T-helper 2 cell treated with Interferon-gamma antibody and Interleukin-4, amounts not matched to agents 5 μg/mL and 100 μg/mL, for 36 hours (primary cell): ENCODE measurements at regions not wholly inside any gene's neighbourhood (a gene's known extent, or its start where the extent isn't known, plus 50 kb on each side); places are given as distances from the start of the nearest gene placed in this dataset.
A peak's percentile ranks its signal among the peaks of the same experiment; 100 is the strongest.
"Not testable (repeated sequence)": the region's sequence is repeated elsewhere in the genome, so short reads cannot be mapped to it uniquely, and the experiment has no call there.

Source experiments
- DNase-seq: peaks from one replicate; pipeline ENCODE4 v3.0.0; 2021; ENCODE audit warnings: low spot score
- H3K27ac Mint-ChIP-seq: one replicate; pipeline ENCODE4 v1.8.0; 2021; ENCODE audit warnings: mild to moderate bottlenecking, mixed read lengths
- H3K27me3 Mint-ChIP-seq: one replicate; pipeline ENCODE4 v1.8.0; 2021; ENCODE audit warnings: low read depth, mixed read lengths
- H3K36me3 Mint-ChIP-seq: one replicate; pipeline ENCODE4 v1.8.0; 2021; ENCODE audit warnings: low read depth, mixed read lengths
- H3K4me1 Mint-ChIP-seq: one replicate; pipeline ENCODE4 v1.8.0; 2021; ENCODE audit warnings: low read depth, mixed read lengths
- H3K4me3 Mint-ChIP-seq: one replicate; pipeline ENCODE4 v1.8.0; 2022; ENCODE audit warnings: mild to moderate bottlenecking, moderate library complexity, mixed read lengths
- H3K9me3 Mint-ChIP-seq: one replicate; pipeline ENCODE4 v1.8.0; 2021; ENCODE audit warnings: mixed read lengths

DNA sequence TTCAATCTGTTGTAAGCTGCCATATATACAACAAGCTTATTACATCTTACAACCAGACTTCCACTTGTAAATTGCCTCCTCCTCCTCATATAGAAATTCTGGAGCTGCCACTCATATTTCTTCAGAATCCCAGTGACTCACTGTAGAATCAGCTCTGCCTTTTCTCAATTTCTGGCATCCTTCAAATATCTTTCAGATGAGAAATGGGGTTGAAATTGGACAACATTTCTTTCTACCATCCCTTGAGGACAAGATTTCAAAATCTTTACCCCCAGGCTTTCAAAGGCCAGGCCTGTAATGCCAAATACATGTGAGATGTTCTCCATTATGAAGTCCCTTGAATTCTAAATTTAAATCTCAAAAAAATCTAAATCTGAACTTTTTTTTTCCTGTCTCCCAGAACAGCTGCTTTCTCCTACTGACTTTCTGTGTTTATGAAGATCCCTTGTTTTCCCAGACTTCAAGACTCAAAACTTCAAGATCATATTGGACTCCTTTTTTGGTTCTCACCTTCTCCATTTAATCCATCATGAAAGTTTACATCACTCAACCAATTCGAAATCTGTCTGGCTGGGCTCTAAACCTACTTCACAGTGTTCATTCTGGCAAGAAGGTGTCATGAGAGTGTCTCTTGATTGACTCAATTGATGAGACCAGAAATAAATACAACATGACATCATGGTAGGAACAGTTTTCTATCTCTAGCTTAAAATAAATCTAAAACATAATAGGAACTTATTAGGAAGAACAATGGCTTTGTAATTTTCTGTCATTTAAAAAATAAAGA lies 109.8 kb downstream of the HMHB1 start:
- Mint-ChIP-seq H3K27me3 (no peaks in the 10 kb centered on the region), H3K27ac (no peak overlapping the region), H3K4me3 (no peak overlapping the region), H3K4me1 (peaks cover 10% of the 10 kb centered on the region), H3K9me3 (no peaks in the 10 kb centered on the region), H3K36me3 (no peaks in the 10 kb centered on the region)
- DNase-seq = no peak

- no peak for DNase-seq
- H3K36me3 Mint-ChIP-seq = no peaks in the 10 kb centered on the region
Observed at GRCh38 chr5:143922718-143923117, 110.8 kb downstream of the HMHB1 start.

GRCh38 chr5:143923634-143924266 lies 111.8 kb downstream of the HMHB1 start:
- Mint-ChIP-seq H3K36me3 (no peaks in the 10 kb centered on the region), H3K27ac (peak overlapping the region; percentile 33), H3K27me3 (no peaks in the 10 kb centered on the region), H3K9me3 (no peaks in the 10 kb centered on the region), H3K4me3 (no peak overlapping the region), H3K4me1 (peaks cover 10% of the 10 kb centered on the region)
- no peak for DNase-seq

More at GRCh38 chr5:143922718-143923117, 110.8 kb downstream of the HMHB1 start:
- Mint-ChIP-seq H3K27me3 (no peaks in the 10 kb centered on the region), H3K4me1 (peaks cover 10% of the 10 kb centered on the region), H3K27ac (no peak overlapping the region), H3K9me3 (no peaks in the 10 kb centered on the region), H3K4me3 (no peak overlapping the region)

GRCh38 chr5:143924311-143924978 lies 112.5 kb downstream of the HMHB1 start:
- H3K27me3 Mint-ChIP-seq = no peaks in the 10 kb centered on the region
- DNase-seq = no peak
- no peak overlapping the region for H3K27ac Mint-ChIP-seq
- H3K36me3 Mint-ChIP-seq = no peaks in the 10 kb centered on the region
- H3K4me3 Mint-ChIP-seq = no peak overlapping the region
- peaks cover 10% of the 10 kb centered on the region for H3K4me1 Mint-ChIP-seq
- no peaks in the 10 kb centered on the region for H3K9me3 Mint-ChIP-seq

DNA sequence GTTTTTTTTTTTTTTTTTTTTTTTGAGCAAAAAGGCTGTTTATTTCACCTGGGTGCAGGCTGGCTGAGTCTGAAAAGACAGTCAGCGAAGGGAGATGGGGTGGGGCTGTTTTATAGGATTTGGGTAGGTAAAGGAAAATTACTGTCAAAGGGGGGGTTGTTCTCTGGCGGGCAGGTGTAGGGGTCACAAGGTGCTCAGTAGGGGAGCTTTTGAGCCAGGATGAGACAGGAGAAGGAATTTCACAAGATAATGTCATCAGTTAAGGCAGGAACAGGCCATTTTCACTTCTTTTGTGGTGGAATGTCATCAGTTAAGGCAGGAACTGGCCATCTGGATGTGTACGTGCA lies 113.0 kb downstream of the HMHB1 start:
- not testable (repeated sequence) for DNase-seq, H3K9me3 Mint-ChIP-seq, H3K4me3 Mint-ChIP-seq, H3K27ac Mint-ChIP-seq, H3K4me1 Mint-ChIP-seq, H3K27me3 Mint-ChIP-seq, H3K36me3 Mint-ChIP-seq

- no peak overlapping the region for H3K4me3 Mint-ChIP-seq
- H3K4me1 Mint-ChIP-seq = no peaks in the 10 kb centered on the region
- no peak overlapping the region for H3K27ac Mint-ChIP-seq
- H3K9me3 Mint-ChIP-seq = peaks cover 10% of the 10 kb centered on the region
- no peak for DNase-seq
- no peaks in the 10 kb centered on the region for H3K36me3 Mint-ChIP-seq
- H3K27me3 Mint-ChIP-seq = no peaks in the 10 kb centered on the region
Observed at GRCh38 chr5:143929486-143929885, 117.5 kb downstream of the HMHB1 start.

GRCh38 chr5:143930561-143930960 lies 118.6 kb downstream of the HMHB1 start:
- Mint-ChIP-seq H3K27ac (no peak overlapping the region), H3K4me1 (no peaks in the 10 kb centered on the region), H3K36me3 (peaks cover 2% of the 10 kb centered on the region), H3K9me3 (peaks cover 20% of the 10 kb centered on the region), H3K27me3 (peaks cover 1% of the 10 kb centered on the region), H3K4me3 (no peak overlapping the region)
- DNase-seq = no peak

DNA sequence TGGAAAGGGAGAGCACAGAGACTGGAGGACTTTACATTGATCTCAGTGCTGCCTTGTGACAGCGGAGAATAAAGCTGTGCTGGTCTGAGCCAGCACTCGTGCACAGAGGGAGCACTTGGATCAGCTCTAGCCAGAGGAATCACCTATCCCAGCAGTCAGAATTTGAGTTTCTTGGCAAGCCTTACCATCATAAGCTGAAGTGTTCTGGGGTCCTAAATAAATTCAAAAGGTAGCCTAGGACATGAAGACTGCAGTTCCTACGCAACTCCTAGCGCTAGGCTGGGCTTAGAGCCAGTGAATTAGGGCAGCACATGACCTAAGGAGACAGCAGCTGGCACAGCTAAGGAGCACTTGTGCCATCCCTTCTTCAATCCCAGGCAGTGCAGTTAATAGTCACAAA lies 119.5 kb downstream of the HMHB1 start:
- no peak for DNase-seq
- peaks cover 26% of the 10 kb centered on the region for H3K9me3 Mint-ChIP-seq
- H3K36me3 Mint-ChIP-seq = peaks cover 2% of the 10 kb centered on the region

DNA sequence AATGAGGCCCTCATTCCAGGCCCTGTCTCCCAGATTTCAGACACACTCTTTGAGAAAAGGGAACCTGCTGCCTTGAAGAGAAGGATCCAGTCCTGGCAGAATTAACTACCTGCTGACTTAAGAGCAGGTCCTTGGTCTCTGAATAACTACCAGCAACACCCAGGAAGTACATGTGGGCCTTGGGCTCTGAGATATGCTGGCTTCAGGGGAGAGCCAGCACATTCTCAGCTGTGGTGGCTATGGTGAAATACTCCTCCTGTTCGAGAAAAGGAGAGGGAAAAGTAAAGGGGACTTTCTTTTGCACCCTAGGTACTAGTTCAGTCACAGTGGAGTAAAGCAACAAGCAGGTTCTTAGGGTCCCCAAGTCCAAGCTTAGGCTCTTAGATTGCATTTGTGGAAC lies 120.0 kb downstream of the HMHB1 start:
- Mint-ChIP-seq H3K4me1 (no peaks in the 10 kb centered on the region), H3K27me3 (peaks cover 2% of the 10 kb centered on the region), H3K9me3 (peaks cover 26% of the 10 kb centered on the region), H3K36me3 (peaks cover 2% of the 10 kb centered on the region), H3K27ac (no peak overlapping the region), H3K4me3 (no peak overlapping the region)
- no peak for DNase-seq

More for the DNA sequence above, 119.5 kb downstream of the HMHB1 start:
- H3K27me3 Mint-ChIP-seq = peaks cover 2% of the 10 kb centered on the region
- no peak overlapping the region for H3K4me3 Mint-ChIP-seq
- no peak overlapping the region for H3K27ac Mint-ChIP-seq
- no peaks in the 10 kb centered on the region for H3K4me1 Mint-ChIP-seq

DNA sequence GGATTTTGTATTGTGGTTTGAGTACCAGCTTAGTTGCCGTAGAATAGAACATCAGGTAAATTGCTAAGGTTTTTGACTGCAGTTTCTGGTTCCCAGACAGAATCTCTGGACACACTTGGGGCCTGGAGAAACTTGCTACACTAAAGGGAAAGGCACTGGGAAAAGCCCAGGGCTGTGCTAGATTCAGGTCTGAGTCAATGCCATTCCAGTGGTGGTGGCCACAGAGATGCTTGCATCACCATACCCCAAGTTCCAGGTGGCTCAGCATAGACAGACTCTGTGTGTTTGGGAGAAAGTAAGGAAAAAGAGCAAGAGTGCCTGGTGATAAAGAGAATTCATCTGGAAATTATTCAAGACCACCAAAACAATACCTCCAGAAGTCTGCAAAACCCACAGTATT lies 120.6 kb downstream of the HMHB1 start:
- Mint-ChIP-seq H3K27ac (no peak overlapping the region), H3K27me3 (peaks cover 2% of the 10 kb centered on the region), H3K9me3 (peaks cover 26% of the 10 kb centered on the region), H3K4me3 (no peak overlapping the region), H3K4me1 (no peaks in the 10 kb centered on the region), H3K36me3 (peaks cover 2% of the 10 kb centered on the region)
- no peak for DNase-seq

- Mint-ChIP-seq H3K4me3 (no peak overlapping the region), H3K27ac (no peak overlapping the region), H3K9me3 (peaks cover 26% of the 10 kb centered on the region), H3K36me3 (peaks cover 2% of the 10 kb centered on the region), H3K4me1 (no peaks in the 10 kb centered on the region), H3K27me3 (peaks cover 6% of the 10 kb centered on the region)
- no peak for DNase-seq
Observed at GRCh38 chr5:143933451-143933850, 121.5 kb downstream of the HMHB1 start.

DNA sequence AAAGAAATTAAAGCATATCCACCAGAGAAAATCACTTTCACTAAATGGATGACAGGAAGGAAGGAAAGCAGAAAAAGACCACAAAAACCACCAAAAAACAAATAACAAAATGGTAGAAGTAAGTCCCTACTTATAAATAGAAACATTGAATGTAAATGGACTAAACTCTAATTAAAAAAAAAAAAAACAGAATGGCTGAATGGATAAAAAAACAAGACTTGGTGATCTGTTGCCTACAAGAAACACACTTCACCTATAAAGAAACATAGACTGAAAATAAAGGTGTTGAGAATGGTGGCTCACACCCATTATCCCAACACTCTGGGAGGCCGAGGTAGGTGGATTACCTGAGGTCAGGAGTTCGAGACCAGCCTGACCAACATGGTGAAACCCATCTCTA lies 122.9 kb downstream of the HMHB1 start:
- Mint-ChIP-seq H3K27ac (no peak overlapping the region), H3K4me3 (no peak overlapping the region), H3K9me3 (peaks cover 26% of the 10 kb centered on the region), H3K4me1 (no peaks in the 10 kb centered on the region), H3K27me3 (peaks cover 6% of the 10 kb centered on the region), H3K36me3 (peaks cover 3% of the 10 kb centered on the region)
- DNase-seq = no peak

DNA sequence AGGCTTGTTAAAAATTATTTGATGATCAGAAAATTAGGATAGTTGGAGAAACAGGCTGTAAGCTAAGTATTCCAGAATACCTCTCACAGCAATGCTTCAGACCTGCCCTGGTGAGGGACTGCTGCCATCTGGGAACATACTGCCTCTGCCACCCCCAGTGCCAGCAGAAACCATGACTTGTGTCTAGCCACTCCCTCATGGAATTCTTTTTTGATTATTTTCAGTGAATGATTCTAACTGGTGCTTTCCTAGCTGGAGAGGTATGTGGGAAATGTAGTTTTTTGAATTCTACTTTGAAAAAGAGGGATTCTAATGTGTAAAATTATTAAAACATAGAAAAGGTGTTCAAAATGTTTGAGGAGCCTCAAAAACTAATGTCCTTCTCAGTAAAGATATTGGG lies 126.3 kb downstream of the HMHB1 start:
- H3K36me3 Mint-ChIP-seq = peaks cover 3% of the 10 kb centered on the region
- H3K27ac Mint-ChIP-seq = no peak overlapping the region
- H3K4me1 Mint-ChIP-seq = no peaks in the 10 kb centered on the region
- peaks cover 6% of the 10 kb centered on the region for H3K27me3 Mint-ChIP-seq
- H3K9me3 Mint-ChIP-seq = peaks cover 26% of the 10 kb centered on the region
- H3K4me3 Mint-ChIP-seq = no peak overlapping the region
- no peak for DNase-seq

DNA sequence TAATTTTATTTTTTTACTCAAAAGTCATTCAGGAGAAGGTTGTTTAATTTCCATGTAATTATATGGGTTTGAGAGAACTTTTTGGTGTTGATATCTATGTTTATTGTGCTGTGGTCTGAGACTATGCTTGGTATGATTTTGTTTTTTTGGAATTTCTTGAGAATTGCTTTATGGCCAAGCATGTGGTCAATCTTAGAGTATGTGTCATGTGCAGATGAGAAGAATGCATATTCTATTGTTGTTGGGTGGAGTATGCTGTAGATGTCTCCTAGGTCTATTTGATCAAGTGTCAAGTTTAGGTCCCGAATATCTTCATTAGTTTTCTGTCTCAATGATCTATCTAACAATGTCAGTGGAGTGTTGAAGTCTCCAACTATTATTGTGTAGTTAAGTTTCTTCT lies 134.9 kb downstream of the HMHB1 start:
- no peak for DNase-seq
- Mint-ChIP-seq H3K36me3 (no peaks in the 10 kb centered on the region), H3K4me3 (no peak overlapping the region), H3K27ac (no peak overlapping the region), H3K9me3 (peaks cover 28% of the 10 kb centered on the region), H3K4me1 (no peaks in the 10 kb centered on the region), H3K27me3 (peaks cover 8% of the 10 kb centered on the region)
